ENCODE measurements at regions not wholly inside any gene's neighbourhood (a gene's known extent, or its start where the extent isn't known, plus 50 kb on each side); places are given as distances from the start of the nearest gene placed in this dataset.

- no peak for DNase-seq (ENCODE audit: low spot score)
- POLR2A ChIA-PET (ENCODE audit: low non-redundant PET), result no interaction called here
- intact Hi-C loops (cut with micrococcal nuclease; ENCODE audit: unreplicated experiment), result no loop called here
- no TSS peak for BruUV-seq (replicated peaks)
- CTCF ChIA-PET, result no interaction called here
- Histone ChIP-seq H3K4me3 (ENCODE audit: low read depth, low read length, poor library complexity, severe bottlenecking) (no peak overlapping the region), H3K27me3 (replicated peaks; ENCODE audit: insufficient read depth, low read depth, low read length, poor library complexity) (peaks cover 24% of the 10 kb centered on the region), H3K27ac (ENCODE audit: low read depth, low read length, poor library complexity, severe bottlenecking) (no peak overlapping the region), H3K9me3 (ENCODE audit: low read depth, low read length, poor library complexity, severe bottlenecking) (no peaks in the 10 kb centered on the region), H3K4me1 (ENCODE audit: insufficient read depth, low read length, poor library complexity, severe bottlenecking) (no peaks in the 10 kb centered on the region), H3K36me3 (ENCODE audit: insufficient read depth, low read length, poor library complexity, severe bottlenecking) (no peaks in the 10 kb centered on the region)
- TF ChIP-seq CTCF (conservative IDR thresholded peaks at IDR 0.05; ENCODE audit: low read depth, low read length), result no peak
- no peak for TF ChIP-seq EZH2 (IDR thresholded peaks at IDR 0.05; ENCODE audit: borderline replicate concordance, low read depth, low read length, poor library complexity, severe bottlenecking)
Measured at GRCh38 chr9:120315154-120315553, 264.8 kb downstream of the CDK5RAP2 start.

- no TSS peak for BruUV-seq (replicated peaks)
Measured at GRCh38 chr9:120312031-120312430, 267.9 kb downstream of the CDK5RAP2 start.

GRCh38 chr9:120310035-120310434 lies 269.9 kb downstream of the CDK5RAP2 start:
- Histone ChIP-seq H3K27ac (ENCODE audit: low read depth, low read length, poor library complexity, severe bottlenecking) (no peak overlapping the region), H3K27me3 (replicated peaks; ENCODE audit: insufficient read depth, low read depth, low read length, poor library complexity) (peaks cover 25% of the 10 kb centered on the region), H3K4me3 (ENCODE audit: low read depth, low read length, poor library complexity, severe bottlenecking) (no peak overlapping the region), H3K4me1 (ENCODE audit: insufficient read depth, low read length, poor library complexity, severe bottlenecking) (no peaks in the 10 kb centered on the region), H3K9me3 (ENCODE audit: low read depth, low read length, poor library complexity, severe bottlenecking) (no peaks in the 10 kb centered on the region), H3K36me3 (ENCODE audit: insufficient read depth, low read length, poor library complexity, severe bottlenecking) (no peaks in the 10 kb centered on the region)
- POLR2A ChIA-PET (ENCODE audit: low non-redundant PET), result no interaction called here
- intact Hi-C loops (cut with micrococcal nuclease; ENCODE audit: unreplicated experiment), result no loop called here
- no TSS peak for BruUV-seq (replicated peaks)
- CTCF ChIA-PET, result no interaction called here
- no peak for DNase-seq (ENCODE audit: low spot score)
- TF ChIP-seq CTCF (conservative IDR thresholded peaks at IDR 0.05; ENCODE audit: low read depth, low read length) (no peak), EZH2 (IDR thresholded peaks at IDR 0.05; ENCODE audit: borderline replicate concordance, low read depth, low read length, poor library complexity, severe bottlenecking) (no peak)

More at GRCh38 chr9:120312031-120312430, 267.9 kb downstream of the CDK5RAP2 start:
- CTCF ChIA-PET, result no interaction called here
- no peak for DNase-seq (ENCODE audit: low spot score)
- H3K36me3 ChIP-seq (ENCODE audit: insufficient read depth, low read length, poor library complexity, severe bottlenecking), result no peaks in the 10 kb centered on the region
- no peaks in the 10 kb centered on the region for H3K9me3 ChIP-seq (ENCODE audit: low read depth, low read length, poor library complexity, severe bottlenecking)
- no peak overlapping the region for H3K4me3 ChIP-seq (ENCODE audit: low read depth, low read length, poor library complexity, severe bottlenecking)
- TF ChIP-seq EZH2 (IDR thresholded peaks at IDR 0.05; ENCODE audit: borderline replicate concordance, low read depth, low read length, poor library complexity, severe bottlenecking) (no peak), CTCF (conservative IDR thresholded peaks at IDR 0.05; ENCODE audit: low read depth, low read length) (no peak)
- peaks cover 30% of the 10 kb centered on the region for H3K27me3 ChIP-seq (replicated peaks; ENCODE audit: insufficient read depth, low read depth, low read length, poor library complexity)
- H3K4me1 ChIP-seq (ENCODE audit: insufficient read depth, low read length, poor library complexity, severe bottlenecking), result no peaks in the 10 kb centered on the region
- POLR2A ChIA-PET (ENCODE audit: low non-redundant PET), result no interaction called here
- intact Hi-C loops (cut with micrococcal nuclease; ENCODE audit: unreplicated experiment), result no loop called here
- no peak overlapping the region for H3K27ac ChIP-seq (ENCODE audit: low read depth, low read length, poor library complexity, severe bottlenecking)
